ENCODE measurements at regions not wholly inside any gene's neighbourhood (a gene's known extent, or its start where the extent isn't known, plus 50 kb on each side); places are given as distances from the start of the nearest gene placed in this dataset.
A peak's percentile ranks its signal among the peaks of the same experiment; 100 is the strongest.

DNA sequence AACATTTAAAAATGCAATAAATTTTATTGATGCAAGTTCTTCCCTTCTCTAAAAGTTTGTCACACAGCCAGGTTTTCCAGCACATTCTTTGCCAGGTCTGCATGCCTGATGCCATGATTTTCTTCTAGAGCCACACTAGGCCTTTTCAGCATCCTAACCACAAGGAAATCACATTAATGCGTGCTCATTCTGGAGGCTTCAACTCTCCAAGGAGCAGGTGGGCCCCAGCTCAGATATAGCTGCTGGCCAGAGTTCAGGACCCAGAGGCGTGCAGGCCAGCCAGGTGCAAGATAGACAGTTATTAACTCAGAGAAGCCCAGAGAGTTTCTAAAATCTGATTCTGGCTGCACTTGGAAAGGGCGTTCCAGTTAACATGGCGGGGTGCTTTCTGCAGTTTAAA is 124.5 kb upstream of the MAF start:
- TF ChIP-seq, protein P1, sequence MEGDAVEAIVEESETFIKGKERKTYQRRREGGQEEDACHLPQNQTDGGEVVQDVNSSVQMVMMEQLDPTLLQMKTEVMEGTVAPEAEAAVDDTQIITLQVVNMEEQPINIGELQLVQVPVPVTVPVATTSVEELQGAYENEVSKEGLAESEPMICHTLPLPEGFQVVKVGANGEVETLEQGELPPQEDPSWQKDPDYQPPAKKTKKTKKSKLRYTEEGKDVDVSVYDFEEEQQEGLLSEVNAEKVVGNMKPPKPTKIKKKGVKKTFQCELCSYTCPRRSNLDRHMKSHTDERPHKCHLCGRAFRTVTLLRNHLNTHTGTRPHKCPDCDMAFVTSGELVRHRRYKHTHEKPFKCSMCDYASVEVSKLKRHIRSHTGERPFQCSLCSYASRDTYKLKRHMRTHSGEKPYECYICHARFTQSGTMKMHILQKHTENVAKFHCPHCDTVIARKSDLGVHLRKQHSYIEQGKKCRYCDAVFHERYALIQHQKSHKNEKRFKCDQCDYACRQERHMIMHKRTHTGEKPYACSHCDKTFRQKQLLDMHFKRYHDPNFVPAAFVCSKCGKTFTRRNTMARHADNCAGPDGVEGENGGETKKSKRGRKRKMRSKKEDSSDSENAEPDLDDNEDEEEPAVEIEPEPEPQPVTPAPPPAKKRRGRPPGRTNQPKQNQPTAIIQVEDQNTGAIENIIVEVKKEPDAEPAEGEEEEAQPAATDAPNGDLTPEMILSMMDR (IDR thresholded peaks at IDR 0.05; ENCODE audit: low read depth, low read length) = no peak
- DNase-seq (ENCODE audit: low read depth in 2 of 2) = no peak
- H3K4me3 ChIP-seq (replicated peaks in 1 of 2; ENCODE audit: low read depth in 2 of 2, low read length in 2 of 2) = no peak overlapping the region

DNA sequence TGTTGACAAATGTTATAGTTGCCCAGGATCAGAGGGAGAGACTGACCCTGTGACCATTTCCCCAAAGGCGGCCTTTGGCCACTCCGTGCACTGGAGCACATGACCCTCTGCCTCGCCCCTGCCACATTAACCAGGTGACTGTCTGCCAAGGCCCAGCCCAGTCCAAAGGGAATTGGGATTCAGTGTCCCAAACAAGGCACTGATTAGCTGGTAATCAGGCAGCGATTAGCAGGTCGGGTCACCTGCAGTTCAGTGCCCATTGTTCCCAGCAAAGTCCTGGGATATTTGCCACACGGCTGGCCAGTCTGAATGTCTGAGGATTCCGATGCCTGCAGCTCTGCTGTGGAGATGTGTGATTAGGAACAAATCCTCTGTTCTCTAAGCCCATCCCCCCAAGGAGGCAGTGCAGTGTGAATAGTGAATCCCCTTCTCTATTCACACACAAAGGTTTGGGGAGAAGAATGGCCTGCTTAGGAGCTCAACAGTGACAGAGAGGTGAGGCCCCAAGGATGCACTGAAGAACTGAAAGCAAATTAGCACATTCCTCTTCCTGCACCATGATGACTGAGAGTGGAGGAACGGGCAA is 123.1 kb upstream of the MAF start:
- H3K4me3 ChIP-seq (replicated peaks in 1 of 2; ENCODE audit: low read depth in 2 of 2, low read length in 2 of 2) = no peak overlapping the region
- TF ChIP-seq, protein P1 (IDR thresholded peaks at IDR 0.05; ENCODE audit: low read depth, low read length) = no peak
- DNase-seq (ENCODE audit: low read depth in 2 of 2) = no peak

DNA sequence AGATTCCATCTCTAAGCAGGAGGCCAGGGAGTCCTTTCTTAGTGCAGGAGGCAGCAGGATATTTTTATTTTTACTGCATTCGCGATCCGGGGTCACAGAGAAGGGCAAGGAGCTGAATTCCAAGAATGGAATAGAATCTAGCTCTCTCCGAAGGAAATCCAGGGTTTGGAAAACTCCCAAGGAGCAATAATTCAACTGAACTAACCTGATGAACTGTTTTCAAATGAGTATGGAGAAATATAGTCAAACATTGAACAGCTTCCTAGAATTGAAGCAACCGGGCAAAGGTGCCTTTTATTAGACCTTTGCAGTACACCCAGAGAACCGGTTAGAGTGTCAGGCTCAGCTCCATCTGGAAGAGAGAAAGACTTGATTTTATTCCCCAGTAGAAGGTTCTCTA is 120.7 kb upstream of the MAF start:
- no peak for DNase-seq (ENCODE audit: low read depth in 2 of 2)
- no peak overlapping the region for H3K4me3 ChIP-seq (replicated peaks in 1 of 2; ENCODE audit: low read depth in 2 of 2, low read length in 2 of 2)
- TF ChIP-seq, protein P1 (IDR thresholded peaks at IDR 0.05; ENCODE audit: low read depth, low read length) = no peak

DNA sequence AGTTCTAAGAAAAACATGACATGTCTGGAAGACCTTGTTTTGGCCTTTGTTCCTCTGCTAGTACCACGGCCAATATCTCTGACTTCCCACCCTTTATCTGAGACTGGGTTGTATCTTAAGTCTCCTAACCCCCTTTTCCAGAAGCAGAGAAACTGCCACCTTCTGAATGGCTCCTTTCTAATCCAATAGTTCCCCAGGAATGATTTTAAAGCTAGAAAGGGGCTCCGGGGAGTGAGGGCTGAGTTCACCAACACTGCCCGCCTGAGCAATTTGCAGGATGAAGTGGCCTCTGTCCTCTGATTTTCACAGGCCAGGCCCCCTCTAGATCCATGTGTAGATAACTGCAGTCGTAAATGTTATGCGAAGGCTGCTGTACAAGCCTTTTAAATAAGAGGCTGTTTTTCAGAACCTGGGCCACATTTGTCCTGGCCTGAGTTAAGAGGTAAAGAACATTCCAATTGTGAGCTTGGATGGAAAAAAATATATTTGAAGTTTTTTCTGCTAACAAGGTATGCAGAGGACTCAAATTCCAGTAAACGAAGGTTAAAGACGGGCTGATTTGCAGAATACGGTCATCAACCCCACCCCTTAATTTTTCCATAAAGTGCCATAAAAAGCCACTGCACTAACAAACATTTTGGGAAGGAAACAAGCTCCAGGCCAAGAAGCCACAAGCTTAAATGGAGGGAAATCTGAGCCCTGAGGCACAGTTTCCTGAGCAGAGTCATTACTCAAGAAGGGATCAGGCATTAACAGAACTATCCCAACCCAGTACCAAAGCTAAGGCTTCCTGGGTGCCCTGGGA is 117.0 kb upstream of the MAF start:
- no peak overlapping the region for H3K4me3 ChIP-seq (replicated peaks in 1 of 2; ENCODE audit: low read depth in 2 of 2, low read length in 2 of 2)
- TF ChIP-seq, protein P1 (IDR thresholded peaks at IDR 0.05; ENCODE audit: low read depth, low read length) = no peak
- no peak for DNase-seq (ENCODE audit: low read depth in 2 of 2)

DNA sequence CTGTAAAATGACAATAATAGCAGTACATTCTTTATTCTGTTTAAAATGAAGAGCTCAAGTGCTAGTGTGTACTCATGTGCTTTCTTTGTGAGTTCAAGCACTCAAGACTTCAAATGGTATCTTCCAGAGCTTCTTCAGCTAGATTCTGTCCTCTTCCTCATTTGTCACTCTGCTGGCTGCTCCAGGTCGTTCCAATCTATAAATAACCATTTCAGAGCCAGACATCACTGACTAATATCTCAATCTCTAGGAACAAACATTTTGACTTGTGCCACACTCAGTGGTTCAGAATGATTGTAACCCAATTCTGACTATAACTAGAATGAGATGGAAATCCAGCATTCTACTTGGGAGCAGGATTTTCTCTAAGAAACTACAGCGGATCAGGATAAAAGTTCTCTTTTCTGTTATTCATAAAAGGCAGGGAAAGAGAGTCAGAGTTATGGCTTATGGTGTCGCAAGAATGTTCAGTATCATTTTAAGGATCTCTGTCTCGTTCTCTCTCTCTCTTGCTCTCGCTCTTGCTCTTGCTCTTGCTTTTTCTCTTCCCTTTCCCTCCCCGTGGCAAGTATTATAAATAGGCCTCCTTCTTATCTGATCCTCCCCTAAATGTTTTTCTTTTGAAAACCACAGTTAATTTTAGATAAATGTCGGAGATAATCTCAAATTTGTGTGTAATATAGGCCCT is 116.3 kb upstream of the MAF start:
- TF ChIP-seq, protein P1 (IDR thresholded peaks at IDR 0.05; ENCODE audit: low read depth, low read length) = no peak
- H3K4me3 ChIP-seq (replicated peaks in 1 of 2; ENCODE audit: low read depth in 2 of 2, low read length in 2 of 2) = no peak overlapping the region
- DNase-seq (ENCODE audit: low read depth in 2 of 2) = peak in 1 of 2 donors; percentile 4

DNA sequence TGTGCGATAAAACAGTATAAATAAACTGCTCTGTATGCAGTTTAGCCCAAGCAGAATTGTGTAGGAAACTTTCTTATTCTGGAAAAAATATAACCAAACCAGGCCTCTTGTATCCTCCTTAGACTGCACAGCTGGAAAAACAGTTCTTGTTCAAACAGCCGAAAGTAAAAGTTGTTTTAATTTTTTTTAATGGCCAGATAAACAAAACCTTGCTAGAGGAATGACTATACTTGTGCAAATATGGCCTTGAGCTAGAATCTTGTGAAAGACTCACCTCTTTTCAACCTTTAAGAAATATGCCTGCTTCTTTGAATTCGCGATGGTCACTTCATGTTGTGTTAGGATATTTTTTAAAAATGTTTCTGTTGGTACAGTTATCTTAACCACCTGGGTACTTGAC is 114.5 kb upstream of the MAF start:
- no peak for DNase-seq (ENCODE audit: low read depth in 2 of 2)
- TF ChIP-seq, protein P1 (IDR thresholded peaks at IDR 0.05; ENCODE audit: low read depth, low read length) = no peak
- H3K4me3 ChIP-seq (replicated peaks in 1 of 2; ENCODE audit: low read depth in 2 of 2, low read length in 2 of 2) = no peak overlapping the region
